NCI-H82 (cell line): ENCODE measurements at regions not wholly inside any gene's neighbourhood (a gene's known extent, or its start where the extent isn't known, plus 50 kb on each side); places are given as distances from the start of the nearest gene placed in this dataset.
"Not testable (repeated sequence)": the region's sequence is repeated elsewhere in the genome, so short reads cannot be mapped to it uniquely, and the experiment has no call there.

ENCODE experiments used
- DNase-seq: peaks from one replicate; lab custom pipeline; 2025; lab: John Stamatoyannopoulos, UW

DNA sequence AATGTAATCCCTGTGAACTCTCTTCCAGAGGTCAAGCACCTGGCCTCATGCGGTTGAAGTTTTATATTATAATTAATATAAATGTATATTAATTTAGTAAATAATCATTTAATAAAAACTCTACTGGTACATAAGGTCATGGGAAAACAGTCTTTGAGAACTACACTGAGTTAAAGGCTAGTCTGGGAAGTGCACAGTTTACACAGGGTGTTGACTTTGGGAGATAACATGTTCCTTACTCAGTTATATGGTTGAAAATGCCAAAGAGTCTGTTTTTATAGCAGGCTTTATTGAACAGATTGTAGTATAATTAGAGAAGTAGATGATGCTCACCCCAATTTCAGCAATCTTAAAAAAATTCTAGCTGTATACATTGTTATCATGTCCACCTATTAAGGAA is 735.9 kb downstream of the GATA3 start:
- no peak for DNase-seq

GRCh38 chr10:8794860-8795259 is 740.4 kb downstream of the GATA3 start:
- no peak for DNase-seq

GRCh38 chr10:8800426-8800825 is 745.9 kb downstream of the GATA3 start:
- no peak for DNase-seq

DNA sequence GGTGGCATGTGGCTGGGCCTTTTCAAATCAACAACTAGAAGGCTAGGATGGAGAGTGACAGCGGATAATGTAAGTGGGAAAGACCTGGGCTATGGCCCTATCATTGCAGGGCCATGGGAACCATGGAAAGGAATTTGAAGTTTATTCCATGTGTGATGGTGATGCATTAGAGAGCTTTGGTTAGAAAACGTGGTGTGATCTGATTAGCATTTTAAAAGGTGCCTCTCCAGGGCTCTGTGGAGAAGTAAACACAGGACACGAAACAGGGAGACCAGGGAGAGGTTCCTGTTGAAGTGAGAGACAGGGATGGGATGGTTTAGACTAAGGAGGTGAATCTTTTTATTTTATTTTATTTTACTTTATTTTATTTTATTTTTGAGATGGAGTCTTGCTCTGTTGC is 749.5 kb downstream of the GATA3 start:
- DNase-seq = no peak

- DNase-seq = no peak
Measured at GRCh38 chr10:8810677-8811076, 756.2 kb downstream of the GATA3 start.

GRCh38 chr10:8811201-8811600 is 756.7 kb downstream of the GATA3 start:
- DNase-seq = no peak

DNA sequence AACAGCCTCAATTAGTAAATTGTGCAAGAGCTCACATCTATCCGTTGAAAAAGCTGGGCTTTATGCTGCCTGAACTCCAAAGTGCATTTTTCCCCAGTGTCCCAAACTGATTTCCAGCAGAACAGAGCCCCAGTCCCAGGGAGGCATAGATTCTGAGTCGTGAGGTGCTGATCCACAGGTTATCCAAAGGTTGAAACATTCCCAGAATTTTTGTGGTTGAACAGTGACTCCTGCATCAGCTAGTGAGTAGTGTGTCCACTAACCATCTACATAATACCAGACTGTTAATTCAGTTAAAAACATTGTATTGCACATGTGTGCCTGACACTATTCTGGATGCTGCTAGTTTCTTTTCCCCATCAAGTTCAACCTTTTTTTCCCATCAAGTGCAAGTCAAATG is 761.5 kb downstream of the GATA3 start:
- DNase-seq = no peak

- DNase-seq = no peak
Measured at GRCh38 chr10:8817299-8817698, 762.8 kb downstream of the GATA3 start.

GRCh38 chr10:8825611-8826010 is 771.1 kb downstream of the GATA3 start:
- DNase-seq = no peak

GRCh38 chr10:8829592-8829991 is 775.1 kb downstream of the GATA3 start:
- no peak for DNase-seq

GRCh38 chr10:8830048-8830447 is 775.6 kb downstream of the GATA3 start:
- no peak for DNase-seq

DNA sequence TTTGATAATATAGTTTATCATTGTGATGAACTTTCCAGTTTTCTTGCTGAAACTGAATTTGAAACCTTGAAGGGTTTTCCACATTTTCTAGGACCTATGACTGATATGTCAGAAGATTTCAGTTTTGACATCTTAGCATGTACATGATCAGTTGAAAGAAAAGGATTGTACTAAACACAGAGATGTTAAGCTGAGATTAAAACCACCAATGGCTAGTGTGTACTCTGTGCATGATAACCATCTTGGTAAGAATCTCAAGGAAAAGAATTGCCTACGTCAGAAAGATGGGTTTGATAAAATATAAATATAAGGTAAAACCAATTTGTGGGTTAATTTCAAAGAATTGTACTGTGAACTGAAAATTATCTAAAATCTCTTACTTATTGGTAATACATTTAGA is 776.4 kb downstream of the GATA3 start:
- no peak for DNase-seq

DNA sequence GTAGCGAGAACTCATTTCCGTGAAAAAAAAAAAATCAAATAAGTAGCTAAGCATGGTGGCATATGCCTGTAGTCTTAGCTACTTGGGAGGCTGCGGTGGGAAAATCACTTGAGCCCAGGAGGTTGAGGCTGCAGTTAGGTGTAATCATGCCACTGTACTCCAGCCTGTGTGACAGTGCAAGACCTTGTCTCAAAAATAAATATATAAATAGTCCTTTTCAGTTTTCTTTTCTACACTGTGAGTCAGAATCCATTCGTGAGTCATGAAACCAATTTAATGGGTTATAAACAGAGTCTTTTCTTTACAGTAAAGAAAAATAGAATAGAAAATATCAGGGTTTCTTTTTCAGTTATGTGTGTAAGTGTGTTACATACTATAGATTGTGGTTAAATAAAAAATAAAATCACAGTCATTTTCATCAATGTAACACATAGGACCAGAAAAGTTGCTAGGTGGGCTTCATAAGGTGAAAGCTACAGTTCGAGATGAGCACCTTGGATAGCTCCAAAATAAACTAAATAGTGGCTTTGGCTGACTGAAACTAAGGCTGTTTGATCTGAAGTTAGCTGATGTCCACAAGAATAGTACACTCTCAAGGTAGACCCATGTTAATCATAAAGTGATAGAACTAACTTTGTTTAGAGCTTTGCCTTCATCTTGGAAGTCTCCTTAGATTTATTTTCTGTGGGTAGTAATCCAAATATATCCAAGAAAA is 781.1 kb downstream of the GATA3 start:
- no peak for DNase-seq

DNA sequence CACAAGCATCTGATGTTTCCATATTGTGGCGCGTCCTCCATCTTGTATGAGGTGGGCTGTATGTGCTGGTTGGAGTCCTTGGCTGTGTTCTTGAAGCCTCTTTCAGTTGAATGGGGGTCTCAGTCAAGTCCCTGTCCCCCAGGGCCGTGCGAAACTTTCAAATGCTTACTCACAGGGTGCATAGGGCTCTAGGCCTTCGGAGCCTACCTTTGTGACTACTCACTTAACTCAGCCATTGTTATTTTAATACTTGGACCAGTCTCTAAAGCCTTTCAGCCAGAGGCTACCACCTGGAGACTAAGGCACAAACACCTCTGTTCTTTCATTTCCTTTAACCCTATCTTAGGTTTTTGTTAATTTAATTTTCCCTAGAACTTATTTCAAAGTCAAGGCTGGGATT is 785.9 kb downstream of the GATA3 start:
- DNase-seq = no peak

GRCh38 chr10:8844141-8844540 is 789.7 kb downstream of the GATA3 start:
- DNase-seq = no peak

GRCh38 chr10:8852546-8852945 is 798.1 kb downstream of the GATA3 start:
- DNase-seq = no peak

DNA sequence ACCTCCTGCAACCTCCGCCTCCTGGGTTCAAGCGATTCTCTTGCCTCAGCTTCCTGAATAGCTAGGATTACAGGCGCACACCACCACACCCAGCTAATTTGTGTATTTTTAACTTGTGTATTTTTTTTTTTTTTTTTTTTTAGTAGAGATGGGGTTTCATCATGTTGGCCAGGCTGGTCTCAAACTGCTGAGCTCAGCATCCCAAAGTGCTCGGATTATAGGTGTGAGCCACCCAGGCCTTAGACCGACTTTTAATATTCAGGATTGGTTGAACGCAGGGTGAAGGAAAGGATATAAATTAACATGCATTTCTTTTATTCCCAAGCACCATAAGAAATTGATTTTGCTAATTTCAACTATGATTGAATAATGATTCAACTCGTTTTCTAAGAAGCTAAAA is 798.6 kb downstream of the GATA3 start:
- DNase-seq = no peak

- not testable (repeated sequence) for DNase-seq
Measured at GRCh38 chr10:8868924-8869323, 814.4 kb downstream of the GATA3 start.

DNA sequence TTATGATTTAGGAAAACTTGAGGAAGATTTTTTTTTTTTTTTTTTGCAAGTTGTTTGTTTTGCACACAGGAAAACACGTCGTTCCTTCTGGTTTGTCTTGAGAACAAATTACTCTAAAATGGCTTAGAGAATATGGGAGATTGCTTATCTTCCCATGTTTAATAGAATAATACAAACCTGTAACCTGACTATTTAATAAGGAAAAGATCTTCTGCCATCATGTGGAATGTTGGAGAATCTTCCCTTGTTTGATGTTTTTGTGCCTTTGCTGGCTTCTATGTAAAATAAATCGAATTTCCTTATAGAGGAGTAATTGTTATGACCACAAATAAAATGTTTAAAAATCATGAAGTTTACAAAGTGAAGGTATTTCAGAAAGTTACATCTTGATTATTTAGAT is 818.8 kb downstream of the GATA3 start:
- no peak for DNase-seq

- no peak for DNase-seq
Measured at GRCh38 chr10:8874268-8874667, 819.8 kb downstream of the GATA3 start.

- DNase-seq = no peak
Measured at GRCh38 chr10:8874972-8875371, 820.5 kb downstream of the GATA3 start.

DNA sequence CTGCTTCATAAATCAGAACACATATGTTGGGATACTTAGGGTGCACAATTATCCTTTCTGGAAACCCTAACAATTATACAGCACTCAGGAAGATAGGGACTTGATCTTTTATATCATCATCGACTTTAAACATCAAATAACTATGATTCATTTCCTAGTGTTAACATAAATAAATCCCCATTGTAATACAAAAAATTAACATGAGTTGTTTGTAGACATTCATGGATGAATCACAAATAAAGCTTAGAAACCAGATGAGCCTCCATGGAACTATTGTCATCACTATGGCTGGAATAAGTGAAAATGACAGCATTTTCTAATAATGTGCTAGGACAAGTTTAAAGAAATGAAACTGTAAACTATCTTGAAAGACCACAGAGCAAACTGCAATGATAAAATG is 821.7 kb downstream of the GATA3 start:
- no peak for DNase-seq

DNA sequence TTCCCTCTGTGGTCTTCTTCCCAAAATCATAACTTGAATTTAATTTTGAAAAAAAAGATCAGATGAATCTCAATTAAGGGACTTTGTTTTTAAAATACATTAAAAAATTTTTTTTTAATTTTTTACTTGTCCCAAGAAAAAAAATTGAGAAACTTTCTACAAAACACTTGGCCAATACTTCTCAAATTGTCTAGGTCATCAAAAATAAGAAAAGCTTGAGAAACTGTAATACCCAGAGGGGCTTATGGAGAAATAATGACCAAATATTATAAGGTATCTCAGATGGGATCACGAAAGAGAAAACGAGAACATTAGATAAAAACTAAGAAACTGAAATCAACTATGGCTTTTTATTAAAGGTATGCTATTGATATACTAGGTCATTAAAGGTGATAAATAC is 835.0 kb downstream of the GATA3 start:
- no peak for DNase-seq

GRCh38 chr10:8893102-8893501 is 838.6 kb downstream of the GATA3 start:
- DNase-seq = no peak

- DNase-seq = no peak
Measured at GRCh38 chr10:8894148-8894547, 839.7 kb downstream of the GATA3 start.
